HEK293 (cell line): ENCODE measurements at regions not wholly inside any gene's neighbourhood (a gene's known extent, or its start where the extent isn't known, plus 50 kb on each side); places are given as distances from the start of the nearest gene placed in this dataset.

Source experiments
- CTCF ChIA-PET: fragments of 350-600 bp; formaldehyde crosslinking; extraction: SDS; loops from one replicate; lab custom pipeline; 2021; ENCODE audit warnings: antibody characterized with exemption; lab: Yijun Ruan, JAX
- POLR2A ChIA-PET: fragments of 300-600 bp; formaldehyde crosslinking; extraction: SDS; loops from one replicate; lab custom pipeline; 2020; ENCODE audit warnings: antibody characterized with exemption, inconsistent platforms; lab: Yijun Ruan, JAX
- H3K27ac ChIP-seq: fragments of 200-500 bp; sonication (Bioruptor generic); 2 replicates; pipeline ENCODE4 v1.5.1; 2014; ENCODE audit warnings: low read depth, low read length, control low read depth, inconsistent platforms; ENCODE audit errors: extremely low read depth
- H3K36me3 ChIP-seq, 2 experiments: fragments of 200-500 bp in 1 of 2; sonication (Bioruptor generic) in 1 of 2; 1 replicate in 1 of 2; 2 replicates in 1 of 2; pipeline ENCODE4 v1.5.1; 2014 to 2017; ENCODE audit warnings: inconsistent platforms in 2 of 2, low read length in 2 of 2; ENCODE audit not compliant: control insufficient read depth in 2 of 2, insufficient read depth in 1 of 2
- H3K4me1 ChIP-seq: fragments of 200-500 bp; sonication (Bioruptor generic); 2 replicates; pipeline ENCODE4 v1.5.1; 2014; ENCODE audit warnings: mild to moderate bottlenecking, low read length, inconsistent platforms; ENCODE audit not compliant: control insufficient read depth, insufficient read depth
- H3K4me3 ChIP-seq: 2 replicates; pipeline ENCODE4 v1.5.1; 2011; ENCODE audit warnings: low read depth, mild to moderate bottlenecking, control low read depth, low read length, moderate library complexity
- H3K9me3 ChIP-seq: fragments of 200-500 bp; sonication (Bioruptor generic); 2 replicates; pipeline ENCODE4 v1.5.1; 2014; ENCODE audit warnings: low read depth, low read length, inconsistent platforms; ENCODE audit not compliant: control insufficient read depth, insufficient read depth
- MZF1 ChIP-seq: fragments of 450-650 bp; formaldehyde crosslinking; IDR thresholded peaks from 2 replicates; pipeline ENCODE4 v1.5.1; 2017; ENCODE audit warnings: missing biosample characterization, missing genetic modification characterization, borderline replicate concordance
- PBX3 ChIP-seq: sonication (generic); formaldehyde crosslinking; IDR thresholded peaks from 2 replicates; pipeline ENCODE4 v1.8.1; 2022; ENCODE audit warnings: mild to moderate bottlenecking, moderate library complexity, missing genetic modification reagents
- ZBTB6 ChIP-seq: fragments of 450-650 bp; formaldehyde crosslinking; IDR thresholded peaks from 2 replicates; pipeline ENCODE4 v1.5.1; 2017; ENCODE audit warnings: missing biosample characterization, missing genetic modification characterization
- ZBTB7A ChIP-seq: fragments of 450-650 bp; formaldehyde crosslinking; IDR thresholded peaks from 2 replicates; pipeline ENCODE4 v1.5.1; 2016; ENCODE audit warnings: low read depth, missing biosample characterization, missing genetic modification characterization
- ZFP37 ChIP-seq: fragments of 450-650 bp; formaldehyde crosslinking; IDR thresholded peaks from 2 replicates; pipeline ENCODE4 v1.5.1; 2016; ENCODE audit warnings: missing biosample characterization, missing genetic modification characterization
- ZNF114 ChIP-seq: fragments of 450-650 bp; formaldehyde crosslinking; IDR thresholded peaks from 2 replicates; pipeline ENCODE4 v1.5.0; 2017; ENCODE audit warnings: missing biosample characterization, missing genetic modification characterization
- ZNF157 ChIP-seq: fragments of 450-650 bp; formaldehyde crosslinking; IDR thresholded peaks from 2 replicates; pipeline ENCODE4 v1.5.1; 2016; ENCODE audit warnings: missing biosample characterization, missing genetic modification characterization
- ZNF175 ChIP-seq: fragments of 450-650 bp; formaldehyde crosslinking; IDR thresholded peaks from 2 replicates; pipeline ENCODE4 v1.5.1; 2016; ENCODE audit warnings: missing biosample characterization, missing genetic modification characterization
- ZNF274 ChIP-seq, 2 experiments: fragments of 200-500 bp in 1 of 2; fragments of 450-650 bp in 1 of 2; sonication (Bioruptor generic) in 1 of 2; formaldehyde crosslinking in 1 of 2; IDR thresholded peaks; 2 replicates each; pipeline versions ENCODE4 v1.5.1 to v1.6.1; 2014 to 2016; ENCODE audit warnings: borderline replicate concordance in 1 of 2, inconsistent platforms in 1 of 2, low read length in 1 of 2, missing biosample characterization in 1 of 2, missing genetic modification characterization in 1 of 2
- ZNF341 ChIP-seq: fragments of 450-650 bp; formaldehyde crosslinking; IDR thresholded peaks from 2 replicates; pipeline ENCODE4; 2016; ENCODE audit warnings: low read depth, missing biosample characterization, missing genetic modification characterization
- ZNF354C ChIP-seq: fragments of 450-650 bp; formaldehyde crosslinking; IDR thresholded peaks from 2 replicates; pipeline ENCODE4 v1.5.1; 2016; ENCODE audit warnings: missing biosample characterization, missing genetic modification characterization, low read depth, borderline replicate concordance
- ZNF398 ChIP-seq: fragments of 450-650 bp; formaldehyde crosslinking; IDR thresholded peaks from 2 replicates; pipeline ENCODE4 v1.5.1; 2017; ENCODE audit warnings: missing biosample characterization, missing genetic modification characterization
- ZNF544 ChIP-seq: fragments of 450-650 bp; formaldehyde crosslinking; IDR thresholded peaks from 2 replicates; pipeline ENCODE4 v1.5.0; 2017; ENCODE audit warnings: missing biosample characterization, missing genetic modification characterization
- ZNF639 ChIP-seq: fragments of 450-650 bp; formaldehyde crosslinking; IDR thresholded peaks from 2 replicates; pipeline ENCODE4 v1.5.1; 2016; ENCODE audit warnings: missing biosample characterization, missing genetic modification characterization
- ZNF707 ChIP-seq: fragments of 450-650 bp; formaldehyde crosslinking; IDR thresholded peaks from 2 replicates; pipeline ENCODE4 v1.5.1; 2016; ENCODE audit warnings: missing biosample characterization, missing genetic modification characterization
- ZNF768 ChIP-seq: fragments of 450-650 bp; formaldehyde crosslinking; IDR thresholded peaks from 2 replicates; pipeline ENCODE4 v1.5.1; 2018; ENCODE audit warnings: missing biosample characterization, mild to moderate bottlenecking, missing genetic modification characterization
- ZNF837 ChIP-seq: fragments of 450-650 bp; formaldehyde crosslinking; IDR thresholded peaks from 2 replicates; pipeline ENCODE4 v1.5.1; 2016; ENCODE audit warnings: missing biosample characterization, missing genetic modification characterization

- no peaks in the 10 kb centered on the region for H3K36me3 ChIP-seq
- no peak overlapping the region for H3K27ac ChIP-seq
- no peak for TF ChIP-seq MZF1 (tag by site-specific recombination)
- TF ChIP-seq, all 188 proteins: peak for 0
- ChIA-PET CTCF (no interaction called here), POLR2A (no interaction called here)
- Histone ChIP-seq H3K4me3 (no peak overlapping the region), H3K4me1 (no peaks in the 10 kb centered on the region; the same call in 1 of the 2 replicates), H3K9me3 (no peaks in the 10 kb centered on the region)
Measured at GRCh38 chr6:8562125-8562524, 126.8 kb upstream of the SLC35B3 start.

- no peak overlapping the region for H3K27ac ChIP-seq
- TF ChIP-seq ZNF707 (tag by site-specific recombination) = no peak
- no peak for TF ChIP-seq ZNF274 (IDR thresholded peaks at IDR 0.05; ENCODE audit: low read length)
- TF ChIP-seq ZNF274 (tag by site-specific recombination; IDR thresholded peaks at IDR 0.05; ENCODE audit: borderline replicate concordance) = no peak
- TF ChIP-seq ZNF544 (tag by site-specific recombination) = no peak
- TF ChIP-seq ZNF157 (tag by site-specific recombination) = no peak
- TF ChIP-seq ZNF768 (tag by site-specific recombination) = no peak
- no peak for TF ChIP-seq ZNF354C (tag by site-specific recombination)
- no peak for TF ChIP-seq ZNF175 (tag by site-specific recombination)
- TF ChIP-seq ZFP37 = no peak
- no peak for TF ChIP-seq ZBTB7A
- TF ChIP-seq ZNF114 (tag by site-specific recombination) = no peak
- TF ChIP-seq ZNF639 (tag by site-specific recombination) = no peak
- TF ChIP-seq ZNF398 (tag by site-specific recombination) = no peak
- TF ChIP-seq ZNF837 = no peak
- no peak for TF ChIP-seq ZNF341
- no peak for TF ChIP-seq ZBTB6 (tag by site-specific recombination)
- TF ChIP-seq PBX3 (CRISPR knock-in tag) = no peak
- no peaks in the 10 kb centered on the region for H3K9me3 ChIP-seq
- CTCF ChIA-PET = no interaction called here
- H3K4me1 ChIP-seq = peaks cover 12% of the 10 kb centered on the region
- H3K36me3 ChIP-seq = no peaks in the 10 kb centered on the region
- POLR2A ChIA-PET = interaction anchor here (0.6 kb wide), 1 partner anchor 1856 kb away, joined by 7 read pairs; the partner anchor contains the start of gene TFAP2A
- no peak overlapping the region for H3K4me3 ChIP-seq
Measured at GRCh38 chr6:8558953-8559352, 123.6 kb upstream of the SLC35B3 start.
